ENCODE measurements at regions not wholly inside any gene's neighbourhood (a gene's known extent, or its start where the extent isn't known, plus 50 kb on each side); places are given as distances from the start of the nearest gene placed in this dataset.

- TF ChIP-seq CHD7 (IDR thresholded peaks at IDR 0.05; ENCODE audit: insufficient replicate concordance, low read length) (no peak), EP300 (IDR thresholded peaks at IDR 0.05; ENCODE audit: borderline replicate concordance in 1 of 2, low read depth in 2 of 2, low read length in 2 of 2) (no peak), NRF1 (IDR thresholded peaks at IDR 0.05; ENCODE audit: low read depth, low read length) (no peak), RAD21 (IDR thresholded peaks at IDR 0.05 in 1 of 2, conservative IDR thresholded peaks at IDR 0.05 in 1 of 2; ENCODE audit: low read depth in 2 of 2, low read length in 2 of 2) (no peak), SRF (IDR thresholded peaks at IDR 0.05; ENCODE audit: low read depth, low read length) (no peak), SUZ12 (IDR thresholded peaks at IDR 0.05; ENCODE audit: low read length) (no peak), GTF2F1 (IDR thresholded peaks at IDR 0.05; ENCODE audit: borderline replicate concordance, low read depth, low read length) (no peak), JUND (IDR thresholded peaks at IDR 0.05; ENCODE audit: low read length) (no peak), POLR2A (IDR thresholded peaks at IDR 0.05; ENCODE audit: control extremely low read depth in 1 of 2, low read depth in 2 of 2, low read length in 2 of 2) (no peak), BRCA1 (IDR thresholded peaks at IDR 0.05; ENCODE audit: low read depth, low read length) (no peak), SP2 (IDR thresholded peaks at IDR 0.05; ENCODE audit: low read length) (no peak)
These were observed 1195.9 kb downstream of the MRPL39 start (continued) for GRCh38 chr21:24411429-24411828.
